GM12891 (cell line): ENCODE measurements at regions not wholly inside any gene's neighbourhood (a gene's known extent, or its start where the extent isn't known, plus 50 kb on each side); places are given as distances from the start of the nearest gene placed in this dataset.
"Not testable (repeated sequence)": the region's sequence is repeated elsewhere in the genome, so short reads cannot be mapped to it uniquely, and the experiment has no call there.

Experiments used
- DNase-seq: peaks from one replicate; pipeline ENCODE4 v3.0.0; 2011; ENCODE audit warnings: low spot score; ENCODE audit not compliant: insufficient read length
- FAIRE-seq: peaks from 2 replicates; lab custom pipeline; 2011; peaks lifted over from hg19 to GRCh38; lab: Jason Lieb, UNC
- PAX5 ChIP-seq: IDR thresholded peaks from 2 replicates; pipeline ENCODE4 v1.6.1; 2011; ENCODE audit warnings: low read length, moderate library complexity, mild to moderate bottlenecking; ENCODE audit not compliant: insufficient read depth, severe bottlenecking
- POLR2A ChIP-seq: IDR thresholded peaks from 2 replicates; pipeline ENCODE4 v1.6.1; 2011; ENCODE audit warnings: low read depth, low read length, control low read depth
- POLR2AphosphoS5 ChIP-seq: IDR thresholded peaks from 2 replicates; pipeline ENCODE4 v1.6.1; 2011; ENCODE audit warnings: low read depth, low read length, control low read depth
- POU2F2 ChIP-seq: IDR thresholded peaks from 2 replicates; pipeline ENCODE4 v1.6.1; 2011; ENCODE audit warnings: low read depth, mild to moderate bottlenecking, control low read depth, low read length, moderate library complexity
- SPI1 ChIP-seq: IDR thresholded peaks from 2 replicates; pipeline ENCODE4 v1.6.1; 2011; ENCODE audit warnings: low read depth, low read length, control low read depth
- TAF1 ChIP-seq: IDR thresholded peaks from 2 replicates; pipeline ENCODE4 v1.6.1; 2011; ENCODE audit warnings: low read depth, low read length, control low read depth

DNA sequence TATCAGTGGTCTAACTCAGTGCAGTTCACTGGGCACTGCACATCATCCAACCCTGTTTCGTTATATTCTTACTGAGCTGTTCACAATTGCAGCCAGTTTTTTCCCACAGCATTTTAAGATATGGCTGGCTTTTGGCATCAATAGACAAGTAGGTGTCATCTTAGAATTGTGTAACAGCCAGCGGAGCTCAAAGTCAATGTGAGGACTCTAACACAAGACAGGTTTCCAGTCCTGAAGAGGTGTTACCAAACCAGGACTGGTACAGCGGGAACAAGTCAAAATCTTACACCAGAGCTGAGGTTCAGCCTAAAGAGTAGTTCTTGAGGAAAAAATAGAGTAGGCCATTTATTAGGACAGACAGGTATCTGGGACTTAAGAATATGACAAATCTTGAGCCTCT is 313.3 kb downstream of the SEC16B start:
- FAIRE-seq: no peak
- TF ChIP-seq POLR2AphosphoS5 (no peak), SPI1 (no peak), TAF1 (no peak), POU2F2 (no peak), POLR2A (no peak), PAX5 (no peak)
- DNase-seq: no peak

DNA sequence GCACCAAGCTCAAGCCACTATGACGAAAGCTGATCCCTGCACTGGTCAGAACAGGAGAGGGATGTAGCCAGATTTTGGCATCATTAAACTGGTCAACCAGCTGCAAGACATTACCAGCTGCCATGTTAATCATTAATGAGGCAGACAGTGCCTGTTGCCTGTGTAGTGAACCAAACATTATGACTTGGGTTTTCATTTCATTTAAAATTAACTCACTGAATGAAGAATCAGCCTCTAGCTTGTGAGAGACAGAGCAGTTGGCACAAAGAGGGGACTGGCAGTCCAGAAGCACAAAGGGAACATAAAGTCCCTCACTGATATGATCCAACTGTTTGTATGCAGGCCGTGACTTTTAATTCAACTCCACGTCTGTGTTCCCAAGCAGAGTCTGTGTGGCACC is 318.9 kb downstream of the SEC16B start:
- DNase-seq (no peak), FAIRE-seq (no peak)
- TF ChIP-seq POLR2A (no peak), POLR2AphosphoS5 (no peak), PAX5 (no peak), SPI1 (no peak), TAF1 (no peak), POU2F2 (no peak)

DNA sequence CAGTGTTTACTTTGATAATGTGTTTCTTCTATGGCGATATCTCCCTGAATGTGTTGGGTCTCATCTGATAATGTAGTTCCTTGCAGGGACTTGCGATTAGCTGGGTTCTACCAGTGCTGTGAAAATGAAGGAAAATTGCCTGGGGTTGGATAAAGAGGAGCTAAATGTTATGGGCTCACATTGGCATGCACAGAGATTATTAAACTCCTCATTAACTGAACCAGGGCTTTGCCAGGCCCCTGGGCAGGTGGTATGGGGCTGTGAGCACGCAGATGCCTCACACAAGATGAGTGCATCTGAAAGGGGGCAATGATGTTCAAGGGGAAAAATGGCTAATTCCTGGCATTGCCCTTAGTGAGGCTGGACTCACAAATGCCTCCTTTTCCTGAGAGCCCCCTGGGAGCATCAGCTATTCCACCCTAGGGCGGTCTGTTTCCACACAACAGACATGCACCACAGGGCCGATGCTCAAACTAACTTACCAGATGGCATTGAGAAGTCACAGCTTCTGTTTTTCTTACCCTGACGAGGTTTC is 321.1 kb downstream of the SEC16B start:
- FAIRE-seq: no peak
- TF ChIP-seq POU2F2 (no peak), POLR2A (no peak)
- DNase-seq: no peak

DNA sequence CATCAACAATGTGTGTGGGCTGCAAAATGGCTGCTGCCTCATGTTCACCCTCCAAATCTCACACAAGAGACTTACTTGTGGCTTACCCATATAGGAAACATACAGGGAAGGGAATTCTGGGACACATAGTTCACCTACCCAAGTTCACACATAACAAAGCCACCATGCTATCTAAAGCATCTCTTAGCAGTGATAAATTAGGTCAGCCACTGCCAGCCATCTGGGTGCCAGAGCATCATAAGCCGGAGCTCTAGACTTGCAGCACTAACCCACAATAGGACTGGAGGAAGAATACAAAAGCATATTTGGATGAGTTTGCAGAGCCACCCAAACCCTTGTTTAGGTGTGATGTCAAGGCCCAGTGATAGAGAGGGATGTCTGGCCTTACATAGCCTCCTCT is 321.7 kb downstream of the SEC16B start:
- no peak for FAIRE-seq
- TF ChIP-seq POLR2A (no peak), TAF1 (no peak), PAX5 (no peak), POU2F2 (no peak), SPI1 (no peak), POLR2AphosphoS5 (no peak)
- DNase-seq: no peak

DNA sequence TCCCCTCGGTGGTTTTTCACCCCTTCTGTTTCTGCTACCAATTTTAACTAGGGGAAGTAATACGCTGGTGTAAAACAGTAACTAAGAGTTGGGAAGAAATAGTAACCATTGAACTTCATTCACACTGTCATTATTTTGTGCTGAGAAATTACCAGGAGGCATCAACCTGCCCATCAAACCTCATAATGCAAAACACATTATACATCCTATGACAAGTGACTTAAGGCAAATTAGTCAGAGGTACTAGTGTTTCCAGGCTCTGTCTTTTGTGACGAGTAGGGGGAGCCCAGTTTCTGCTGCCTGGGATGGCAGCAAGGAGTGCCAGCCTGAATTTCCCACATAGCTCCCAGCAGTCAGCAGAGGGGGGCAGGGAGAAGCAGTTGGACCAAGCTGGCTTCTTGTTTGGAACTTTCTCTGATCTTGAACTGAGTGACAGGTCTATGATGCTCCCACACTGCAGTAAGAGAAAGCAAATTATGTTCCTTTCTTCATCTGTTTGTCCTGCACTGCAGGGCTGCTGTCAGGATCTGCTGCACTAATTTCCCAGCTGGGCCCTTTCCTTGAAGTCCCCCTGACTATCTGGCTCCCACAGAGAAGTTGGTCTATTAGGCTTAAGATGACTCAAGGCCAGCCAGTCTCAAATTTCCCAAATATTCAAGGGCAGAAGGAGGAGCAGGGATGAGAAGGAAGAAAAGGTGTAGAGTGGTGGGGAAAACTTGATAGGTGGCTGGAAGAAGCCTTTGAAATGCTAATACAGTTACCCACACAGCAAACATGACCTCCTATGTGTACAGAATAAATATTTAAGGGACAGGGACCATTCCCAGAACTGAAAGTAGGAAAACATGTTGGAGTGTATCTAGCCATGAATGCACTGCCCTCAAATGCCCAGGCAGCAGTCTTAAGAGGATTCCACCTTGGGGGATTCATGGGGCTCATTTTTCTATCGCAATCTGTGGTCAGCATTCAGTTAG is 322.8 kb downstream of the SEC16B start:
- TF ChIP-seq POLR2A (no peak), TAF1 (no peak), POLR2AphosphoS5 (no peak), POU2F2 (no peak), PAX5 (no peak), SPI1 (no peak)
- DNase-seq (no peak), FAIRE-seq (no peak)

DNA sequence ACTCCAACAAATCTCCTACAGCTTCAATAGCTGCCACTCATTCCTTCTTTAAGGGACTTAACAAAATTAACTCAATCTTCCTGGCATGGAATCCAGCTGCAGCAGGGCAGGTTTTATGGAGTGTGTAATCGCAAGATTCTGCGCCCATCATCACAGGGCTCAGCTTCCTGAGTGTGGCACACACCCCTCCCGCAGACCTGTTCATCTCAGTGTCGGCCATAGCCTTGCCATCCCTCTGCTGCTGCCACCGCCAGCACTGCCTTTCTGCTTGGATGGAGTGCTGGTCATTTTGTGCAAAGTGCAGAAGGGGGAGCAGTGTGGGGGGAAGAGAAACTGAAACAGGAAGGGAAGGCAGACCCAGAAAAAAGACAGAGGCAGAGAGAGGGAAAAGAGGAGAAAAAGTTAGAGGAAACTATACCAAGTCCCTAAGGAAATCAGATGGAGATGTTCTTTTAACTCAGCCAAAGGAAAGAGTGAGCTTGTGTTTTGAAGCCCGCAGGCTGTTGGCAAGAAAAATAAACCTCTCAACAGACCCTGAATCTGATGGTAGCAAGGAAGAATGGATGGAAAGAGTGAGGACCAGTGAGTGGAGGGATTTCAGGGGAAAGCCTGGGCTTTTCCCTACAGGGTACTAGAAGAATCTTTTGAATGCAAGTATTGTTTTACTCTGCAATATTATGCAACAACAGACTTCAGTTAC is 324.2 kb downstream of the SEC16B start:
- TF ChIP-seq SPI1 (no peak), POLR2AphosphoS5 (no peak), PAX5 (no peak), TAF1 (no peak), POLR2A (no peak), POU2F2 (no peak)
- DNase-seq (no peak), FAIRE-seq (no peak)

DNA sequence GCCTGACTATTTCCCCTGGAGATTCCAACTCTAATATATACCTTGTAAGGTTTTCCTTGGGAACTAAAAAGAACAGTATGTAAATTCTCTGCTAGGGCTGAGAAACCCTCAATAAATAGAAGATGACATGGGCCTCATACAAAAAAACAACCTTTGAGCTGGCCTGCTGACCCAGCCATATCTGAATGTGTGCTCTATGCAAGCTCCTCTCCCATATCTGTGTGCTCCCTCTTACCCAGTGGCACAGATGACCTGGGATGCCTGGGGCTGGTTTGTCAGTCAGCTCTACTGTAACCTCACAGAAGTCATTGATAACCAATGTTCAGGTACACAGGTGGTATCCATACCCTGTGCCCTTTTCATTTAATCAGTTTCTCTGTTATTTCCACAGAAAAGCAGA is 329.2 kb downstream of the SEC16B start:
- no peak for DNase-seq
- FAIRE-seq: no peak
- no peak for TF ChIP-seq POLR2AphosphoS5
- TF ChIP-seq SPI1: no peak
- TF ChIP-seq PAX5: no peak
- no peak for TF ChIP-seq POLR2A
- TF ChIP-seq TAF1: no peak
- no peak for TF ChIP-seq POU2F2

DNA sequence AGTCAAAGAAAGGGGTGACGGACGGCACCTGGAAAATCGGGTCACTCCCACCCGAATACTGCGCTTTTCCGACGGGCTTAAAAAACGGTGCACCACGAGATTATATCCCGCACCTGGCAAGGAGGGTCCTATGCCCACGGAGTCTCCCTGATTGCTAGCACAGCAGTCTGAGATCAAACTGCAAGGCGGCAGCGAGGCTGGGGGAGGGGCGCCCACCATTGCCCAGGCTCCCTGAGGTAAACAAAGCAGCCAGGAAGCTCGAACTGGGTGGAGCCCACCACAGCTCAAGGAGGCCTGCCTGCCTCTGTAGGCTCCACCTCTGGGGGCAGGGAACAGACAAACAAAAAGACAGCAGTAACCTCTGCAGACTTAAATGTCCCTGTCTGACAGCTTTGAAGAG is 335.7 kb downstream of the SEC16B start:
- not testable (repeated sequence) for FAIRE-seq, DNase-seq

DNA sequence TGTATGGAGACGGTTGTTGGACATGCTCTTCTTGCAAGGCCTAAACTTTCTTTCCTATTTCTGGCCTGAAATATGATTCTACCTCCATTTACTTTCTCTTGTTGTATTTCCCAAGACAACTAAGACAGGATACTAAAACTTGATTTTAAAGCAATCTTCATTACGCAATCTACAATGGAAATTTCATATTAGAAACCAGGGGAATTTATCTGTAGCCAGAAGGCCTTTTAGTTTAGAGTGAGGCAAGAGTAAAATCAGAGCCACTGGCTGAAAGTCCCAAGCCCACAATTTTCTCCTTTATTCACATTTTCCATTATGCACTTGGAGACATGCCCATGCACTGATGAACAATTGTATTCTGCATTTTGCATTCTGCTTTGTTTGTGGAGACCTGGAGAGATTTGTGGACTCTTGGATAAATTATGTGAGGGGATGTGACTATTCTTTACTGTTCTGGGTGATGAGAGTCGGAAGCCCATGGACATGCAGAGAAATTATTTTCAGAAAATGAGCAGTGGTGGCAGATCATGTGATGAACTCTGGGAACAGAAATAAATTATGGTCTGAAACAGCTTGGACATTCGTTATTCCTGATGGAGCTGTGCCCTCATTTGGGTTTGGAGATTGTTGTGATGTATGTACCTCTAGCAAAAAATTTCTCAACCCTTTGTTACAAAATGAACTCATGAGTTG is 336.8 kb downstream of the SEC16B start:
- FAIRE-seq (no peak), DNase-seq (no peak)
- TF ChIP-seq SPI1: no peak
- TF ChIP-seq POLR2AphosphoS5: no peak
- no peak for TF ChIP-seq TAF1
- no peak for TF ChIP-seq POLR2A
- TF ChIP-seq POU2F2: no peak
- no peak for TF ChIP-seq PAX5
